ENCODE measurements at regions not wholly inside any gene's neighbourhood (a gene's known extent, or its start where the extent isn't known, plus 50 kb on each side); places are given as distances from the start of the nearest gene placed in this dataset.

DNA sequence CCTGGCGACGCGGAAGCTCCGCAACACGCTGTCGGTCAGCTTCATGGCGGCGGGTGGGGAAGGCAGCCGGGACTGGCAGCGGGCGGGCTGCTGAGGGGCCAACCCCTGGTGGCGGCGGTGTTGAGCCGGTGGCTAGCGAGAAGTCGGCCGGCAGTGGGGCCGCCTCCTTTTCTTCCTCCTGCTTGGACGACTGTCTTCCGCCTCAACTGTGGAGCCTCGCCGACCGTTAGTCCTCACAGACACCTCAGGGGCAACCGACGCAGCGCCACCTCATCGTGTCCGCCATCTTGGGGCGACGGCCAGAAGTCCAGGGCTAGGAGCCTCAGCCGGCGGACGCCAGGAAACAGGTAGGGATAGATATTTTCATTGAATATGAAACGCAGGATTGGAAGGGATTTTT, 875.1 kb downstream of the NSUN3 start:
- no peaks in the 10 kb centered on the region for H3K36me3 ChIP-seq (ENCODE audit: control insufficient read depth in 2 of 2, insufficient read depth in 1 of 2, low read length in 2 of 2)
- H3K4me3 ChIP-seq (ENCODE audit: low read depth, low read length): no peak overlapping the region
- H3K4me1 ChIP-seq (ENCODE audit: control insufficient read depth, insufficient read depth, low read length): no peaks in the 10 kb centered on the region
- H3K9me3 ChIP-seq (ENCODE audit: control insufficient read depth, insufficient read depth, low read depth, low read length): no peaks in the 10 kb centered on the region
- CTCF ChIA-PET: no interaction called here
- H3K27ac ChIP-seq (ENCODE audit: extremely low read depth, low read depth, low read length): no peak overlapping the region
- POLR2A ChIA-PET: no interaction called here
- TF ChIP-seq ZNF677 (tag by site-specific recombination; IDR thresholded peaks at IDR 0.05) (no peak), YY1 (tag by site-specific recombination; IDR thresholded peaks at IDR 0.05) (no peak), MYNN (tag by site-specific recombination; IDR thresholded peaks at IDR 0.05; ENCODE audit: borderline replicate concordance) (no peak), ZNF214 (tag by site-specific recombination; IDR thresholded peaks at IDR 0.05; ENCODE audit: borderline replicate concordance) (no peak), MZF1 (tag by site-specific recombination; IDR thresholded peaks at IDR 0.05; ENCODE audit: borderline replicate concordance) (no peak), WT1 (tag by site-specific recombination; IDR thresholded peaks at IDR 0.05) (no peak), KLF9 (tag by site-specific recombination; IDR thresholded peaks at IDR 0.05; ENCODE audit: low read depth) (no peak), ZFP69B (tag by site-specific recombination; IDR thresholded peaks at IDR 0.05) (no peak), ZNF24 (tag by site-specific recombination; IDR thresholded peaks at IDR 0.05) (no peak), BCL11B (tag by site-specific recombination; IDR thresholded peaks at IDR 0.05; ENCODE audit: low read depth) (no peak), ZNF239 (tag by site-specific recombination; IDR thresholded peaks at IDR 0.05) (no peak), ZFHX2 (tag by site-specific recombination; conservative IDR thresholded peaks at IDR 0.05) (no peak), ZNF132 (tag by site-specific recombination; IDR thresholded peaks at IDR 0.05; ENCODE audit: borderline replicate concordance) (no peak), ZNF121 (tag by site-specific recombination; IDR thresholded peaks at IDR 0.05) (no peak), ZEB2 (tag by site-specific recombination; IDR thresholded peaks at IDR 0.05) (no peak)
- TF ChIP-seq, protein P1, sequence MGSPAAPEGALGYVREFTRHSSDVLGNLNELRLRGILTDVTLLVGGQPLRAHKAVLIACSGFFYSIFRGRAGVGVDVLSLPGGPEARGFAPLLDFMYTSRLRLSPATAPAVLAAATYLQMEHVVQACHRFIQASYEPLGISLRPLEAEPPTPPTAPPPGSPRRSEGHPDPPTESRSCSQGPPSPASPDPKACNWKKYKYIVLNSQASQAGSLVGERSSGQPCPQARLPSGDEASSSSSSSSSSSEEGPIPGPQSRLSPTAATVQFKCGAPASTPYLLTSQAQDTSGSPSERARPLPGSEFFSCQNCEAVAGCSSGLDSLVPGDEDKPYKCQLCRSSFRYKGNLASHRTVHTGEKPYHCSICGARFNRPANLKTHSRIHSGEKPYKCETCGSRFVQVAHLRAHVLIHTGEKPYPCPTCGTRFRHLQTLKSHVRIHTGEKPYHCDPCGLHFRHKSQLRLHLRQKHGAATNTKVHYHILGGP (tag by site-specific recombination; IDR thresholded peaks at IDR 0.05): no peak
- TF ChIP-seq, protein P2, sequence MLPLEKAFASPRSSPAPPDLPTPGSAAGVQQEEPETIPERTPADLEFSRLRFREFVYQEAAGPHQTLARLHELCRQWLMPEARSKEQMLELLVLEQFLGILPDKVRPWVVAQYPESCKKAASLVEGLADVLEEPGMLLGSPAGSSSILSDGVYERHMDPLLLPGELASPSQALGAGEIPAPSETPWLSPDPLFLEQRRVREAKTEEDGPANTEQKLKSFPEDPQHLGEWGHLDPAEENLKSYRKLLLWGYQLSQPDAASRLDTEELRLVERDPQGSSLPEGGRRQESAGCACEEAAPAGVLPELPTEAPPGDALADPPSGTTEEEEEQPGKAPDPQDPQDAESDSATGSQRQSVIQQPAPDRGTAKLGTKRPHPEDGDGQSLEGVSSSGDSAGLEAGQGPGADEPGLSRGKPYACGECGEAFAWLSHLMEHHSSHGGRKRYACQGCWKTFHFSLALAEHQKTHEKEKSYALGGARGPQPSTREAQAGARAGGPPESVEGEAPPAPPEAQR (tag by site-specific recombination; IDR thresholded peaks at IDR 0.05): no peak
- TF ChIP-seq, protein P3, sequence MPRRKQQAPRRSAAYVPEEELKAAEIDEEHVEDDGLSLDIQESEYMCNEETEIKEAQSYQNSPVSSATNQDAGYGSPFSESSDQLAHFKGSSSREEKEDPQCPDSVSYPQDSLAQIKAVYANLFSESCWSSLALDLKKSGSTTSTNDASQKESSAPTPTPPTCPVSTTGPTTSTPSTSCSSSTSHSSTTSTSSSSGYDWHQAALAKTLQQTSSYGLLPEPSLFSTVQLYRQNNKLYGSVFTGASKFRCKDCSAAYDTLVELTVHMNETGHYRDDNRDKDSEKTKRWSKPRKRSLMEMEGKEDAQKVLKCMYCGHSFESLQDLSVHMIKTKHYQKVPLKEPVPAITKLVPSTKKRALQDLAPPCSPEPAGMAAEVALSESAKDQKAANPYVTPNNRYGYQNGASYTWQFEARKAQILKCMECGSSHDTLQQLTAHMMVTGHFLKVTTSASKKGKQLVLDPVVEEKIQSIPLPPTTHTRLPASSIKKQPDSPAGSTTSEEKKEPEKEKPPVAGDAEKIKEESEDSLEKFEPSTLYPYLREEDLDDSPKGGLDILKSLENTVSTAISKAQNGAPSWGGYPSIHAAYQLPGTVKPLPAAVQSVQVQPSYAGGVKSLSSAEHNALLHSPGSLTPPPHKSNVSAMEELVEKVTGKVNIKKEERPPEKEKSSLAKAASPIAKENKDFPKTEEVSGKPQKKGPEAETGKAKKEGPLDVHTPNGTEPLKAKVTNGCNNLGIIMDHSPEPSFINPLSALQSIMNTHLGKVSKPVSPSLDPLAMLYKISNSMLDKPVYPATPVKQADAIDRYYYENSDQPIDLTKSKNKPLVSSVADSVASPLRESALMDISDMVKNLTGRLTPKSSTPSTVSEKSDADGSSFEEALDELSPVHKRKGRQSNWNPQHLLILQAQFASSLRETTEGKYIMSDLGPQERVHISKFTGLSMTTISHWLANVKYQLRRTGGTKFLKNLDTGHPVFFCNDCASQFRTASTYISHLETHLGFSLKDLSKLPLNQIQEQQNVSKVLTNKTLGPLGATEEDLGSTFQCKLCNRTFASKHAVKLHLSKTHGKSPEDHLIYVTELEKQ (tag by site-specific recombination; IDR thresholded peaks at IDR 0.05; ENCODE audit: borderline replicate concordance): no peak
- TF ChIP-seq, protein P4, sequence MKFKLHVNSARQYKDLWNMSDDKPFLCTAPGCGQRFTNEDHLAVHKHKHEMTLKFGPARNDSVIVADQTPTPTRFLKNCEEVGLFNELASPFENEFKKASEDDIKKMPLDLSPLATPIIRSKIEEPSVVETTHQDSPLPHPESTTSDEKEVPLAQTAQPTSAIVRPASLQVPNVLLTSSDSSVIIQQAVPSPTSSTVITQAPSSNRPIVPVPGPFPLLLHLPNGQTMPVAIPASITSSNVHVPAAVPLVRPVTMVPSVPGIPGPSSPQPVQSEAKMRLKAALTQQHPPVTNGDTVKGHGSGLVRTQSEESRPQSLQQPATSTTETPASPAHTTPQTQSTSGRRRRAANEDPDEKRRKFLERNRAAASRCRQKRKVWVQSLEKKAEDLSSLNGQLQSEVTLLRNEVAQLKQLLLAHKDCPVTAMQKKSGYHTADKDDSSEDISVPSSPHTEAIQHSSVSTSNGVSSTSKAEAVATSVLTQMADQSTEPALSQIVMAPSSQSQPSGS (tag by site-specific recombination; IDR thresholded peaks at IDR 0.05; ENCODE audit: low read depth): no peak
- TF ChIP-seq, protein P5, sequence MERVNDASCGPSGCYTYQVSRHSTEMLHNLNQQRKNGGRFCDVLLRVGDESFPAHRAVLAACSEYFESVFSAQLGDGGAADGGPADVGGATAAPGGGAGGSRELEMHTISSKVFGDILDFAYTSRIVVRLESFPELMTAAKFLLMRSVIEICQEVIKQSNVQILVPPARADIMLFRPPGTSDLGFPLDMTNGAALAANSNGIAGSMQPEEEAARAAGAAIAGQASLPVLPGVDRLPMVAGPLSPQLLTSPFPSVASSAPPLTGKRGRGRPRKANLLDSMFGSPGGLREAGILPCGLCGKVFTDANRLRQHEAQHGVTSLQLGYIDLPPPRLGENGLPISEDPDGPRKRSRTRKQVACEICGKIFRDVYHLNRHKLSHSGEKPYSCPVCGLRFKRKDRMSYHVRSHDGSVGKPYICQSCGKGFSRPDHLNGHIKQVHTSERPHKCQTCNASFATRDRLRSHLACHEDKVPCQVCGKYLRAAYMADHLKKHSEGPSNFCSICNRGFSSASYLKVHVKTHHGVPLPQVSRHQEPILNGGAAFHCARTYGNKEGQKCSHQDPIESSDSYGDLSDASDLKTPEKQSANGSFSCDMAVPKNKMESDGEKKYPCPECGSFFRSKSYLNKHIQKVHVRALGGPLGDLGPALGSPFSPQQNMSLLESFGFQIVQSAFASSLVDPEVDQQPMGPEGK (tag by site-specific recombination; IDR thresholded peaks at IDR 0.05): no peak

Measured in HEK293 (cell line).